ENCODE measurements at regions not wholly inside any gene's neighbourhood (a gene's known extent, or its start where the extent isn't known, plus 50 kb on each side); places are given as distances from the start of the nearest gene placed in this dataset.

DNA sequence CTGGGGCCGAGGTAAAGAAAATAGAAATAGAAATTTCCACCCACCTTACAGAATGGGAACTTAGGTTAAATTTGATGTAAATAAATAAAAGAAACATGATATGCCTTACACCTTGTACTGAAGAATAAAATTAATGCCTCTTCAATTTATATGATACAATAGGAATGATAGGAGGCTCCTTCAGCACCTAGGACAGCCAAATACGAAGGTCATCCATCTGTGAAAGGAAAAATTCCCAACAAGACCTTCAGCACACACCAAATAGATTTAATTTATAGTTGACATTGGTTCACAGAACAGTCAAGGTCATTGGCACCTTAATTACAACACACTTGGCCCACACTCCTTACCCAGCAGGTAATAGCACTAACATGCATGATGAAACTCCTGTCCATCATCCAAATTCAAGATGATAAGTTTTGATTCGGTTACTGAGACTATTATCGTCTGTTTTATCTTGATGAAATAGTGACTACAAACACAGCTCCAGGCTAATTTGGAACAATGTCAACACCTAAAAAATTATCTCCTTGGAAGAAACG is 250.9 kb downstream of the SNX13 start:
- no peak for DNase-seq (ENCODE audit: low spot score in 2 of 2)
- intact Hi-C loops (cut with DNase I; ENCODE audit: low total_unique reads): no loop called here
- 53 to 57% methylated on average over 5 of the region's 5 CpGs for WGBS, 2 donors
- H3K4me3 ChIP-seq (ENCODE audit: low read depth, poor library complexity, severe bottlenecking): no peak overlapping the region
- TF ChIP-seq, protein P1, sequence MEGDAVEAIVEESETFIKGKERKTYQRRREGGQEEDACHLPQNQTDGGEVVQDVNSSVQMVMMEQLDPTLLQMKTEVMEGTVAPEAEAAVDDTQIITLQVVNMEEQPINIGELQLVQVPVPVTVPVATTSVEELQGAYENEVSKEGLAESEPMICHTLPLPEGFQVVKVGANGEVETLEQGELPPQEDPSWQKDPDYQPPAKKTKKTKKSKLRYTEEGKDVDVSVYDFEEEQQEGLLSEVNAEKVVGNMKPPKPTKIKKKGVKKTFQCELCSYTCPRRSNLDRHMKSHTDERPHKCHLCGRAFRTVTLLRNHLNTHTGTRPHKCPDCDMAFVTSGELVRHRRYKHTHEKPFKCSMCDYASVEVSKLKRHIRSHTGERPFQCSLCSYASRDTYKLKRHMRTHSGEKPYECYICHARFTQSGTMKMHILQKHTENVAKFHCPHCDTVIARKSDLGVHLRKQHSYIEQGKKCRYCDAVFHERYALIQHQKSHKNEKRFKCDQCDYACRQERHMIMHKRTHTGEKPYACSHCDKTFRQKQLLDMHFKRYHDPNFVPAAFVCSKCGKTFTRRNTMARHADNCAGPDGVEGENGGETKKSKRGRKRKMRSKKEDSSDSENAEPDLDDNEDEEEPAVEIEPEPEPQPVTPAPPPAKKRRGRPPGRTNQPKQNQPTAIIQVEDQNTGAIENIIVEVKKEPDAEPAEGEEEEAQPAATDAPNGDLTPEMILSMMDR (IDR thresholded peaks at IDR 0.05): no peak
- no peak for TF ChIP-seq POLR2A (IDR thresholded peaks at IDR 0.05)

GRCh38 chr7:17690030-17690429 is 250.3 kb downstream of the SNX13 start:
- 52 to 57% methylated on average over 4 of the region's 4 CpGs for WGBS, 2 donors
- intact Hi-C loops (cut with DNase I; ENCODE audit: low total_unique reads): loop anchor here (10.0 kb wide), 1 partner anchor 655 kb away; no protein-coding TSS in a partner anchor
- TF ChIP-seq, protein P1 (IDR thresholded peaks at IDR 0.05): no peak
- TF ChIP-seq POLR2A (IDR thresholded peaks at IDR 0.05): no peak
- no peak overlapping the region for H3K4me3 ChIP-seq (ENCODE audit: low read depth, poor library complexity, severe bottlenecking)
- no peak for DNase-seq (ENCODE audit: low spot score in 2 of 2)

- TF ChIP-seq, protein P1 (IDR thresholded peaks at IDR 0.05): no peak
- H3K4me3 ChIP-seq (ENCODE audit: low read depth, poor library complexity, severe bottlenecking): no peak overlapping the region
- peak; percentile 81 to 89 for DNase-seq (ENCODE audit: low spot score in 2 of 2)
- 37 to 52% methylated on average over 6 of the region's 6 CpGs for WGBS, 2 donors
- intact Hi-C loops (cut with DNase I; ENCODE audit: low total_unique reads): loop anchor here (10.0 kb wide), 1 partner anchor 648 kb away; no protein-coding TSS in a partner anchor
These were observed 243.9 kb downstream of the SNX13 start for GRCh38 chr7:17696422-17696821.

- intact Hi-C loops (cut with DNase I; ENCODE audit: low total_unique reads): loop anchor here (10.0 kb wide), 1 partner anchor 647 kb away; no protein-coding TSS in a partner anchor
- H3K4me3 ChIP-seq (ENCODE audit: low read depth, poor library complexity, severe bottlenecking): no peak overlapping the region
- WGBS, 2 donors: 88 to 90% methylated on average over 4 of the region's 4 CpGs
- TF ChIP-seq, protein P1 (IDR thresholded peaks at IDR 0.05): no peak
- no peak for TF ChIP-seq POLR2A (IDR thresholded peaks at IDR 0.05)
- DNase-seq (ENCODE audit: low spot score in 2 of 2): no peak
These were observed 243.0 kb downstream of the SNX13 start for GRCh38 chr7:17697128-17697881.

DNA sequence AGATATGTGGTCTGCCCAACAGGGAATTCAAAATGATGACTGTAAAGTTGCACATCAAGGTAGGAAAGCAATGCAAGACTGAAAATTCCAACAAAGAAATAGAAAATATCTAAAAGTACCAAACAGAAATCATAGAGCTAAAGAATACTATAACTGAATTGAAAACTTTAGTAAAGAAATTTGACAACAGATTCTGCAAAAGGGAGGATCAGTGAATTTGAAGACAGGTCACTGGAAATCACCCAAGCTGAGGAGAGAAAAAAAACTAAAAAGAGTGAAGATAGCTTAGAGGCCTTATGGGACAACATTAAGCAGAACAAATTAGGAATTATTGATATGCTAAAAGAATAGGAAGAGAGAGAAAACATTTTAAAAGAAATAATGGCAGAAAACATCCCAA is 240.6 kb downstream of the SNX13 start:
- intact Hi-C loops (cut with DNase I; ENCODE audit: low total_unique reads): loop anchor here (10.0 kb wide), 1 partner anchor 645 kb away; no protein-coding TSS in a partner anchor
- DNase-seq (ENCODE audit: low spot score in 2 of 2): no peak
- no peak for TF ChIP-seq POLR2A (IDR thresholded peaks at IDR 0.05)
- TF ChIP-seq, protein P1 (IDR thresholded peaks at IDR 0.05): no peak
- H3K4me3 ChIP-seq (ENCODE audit: low read depth, poor library complexity, severe bottlenecking): no peak overlapping the region
